ENCODE measurements at regions not wholly inside any gene's neighbourhood (a gene's known extent, or its start where the extent isn't known, plus 50 kb on each side); places are given as distances from the start of the nearest gene placed in this dataset.

DNA sequence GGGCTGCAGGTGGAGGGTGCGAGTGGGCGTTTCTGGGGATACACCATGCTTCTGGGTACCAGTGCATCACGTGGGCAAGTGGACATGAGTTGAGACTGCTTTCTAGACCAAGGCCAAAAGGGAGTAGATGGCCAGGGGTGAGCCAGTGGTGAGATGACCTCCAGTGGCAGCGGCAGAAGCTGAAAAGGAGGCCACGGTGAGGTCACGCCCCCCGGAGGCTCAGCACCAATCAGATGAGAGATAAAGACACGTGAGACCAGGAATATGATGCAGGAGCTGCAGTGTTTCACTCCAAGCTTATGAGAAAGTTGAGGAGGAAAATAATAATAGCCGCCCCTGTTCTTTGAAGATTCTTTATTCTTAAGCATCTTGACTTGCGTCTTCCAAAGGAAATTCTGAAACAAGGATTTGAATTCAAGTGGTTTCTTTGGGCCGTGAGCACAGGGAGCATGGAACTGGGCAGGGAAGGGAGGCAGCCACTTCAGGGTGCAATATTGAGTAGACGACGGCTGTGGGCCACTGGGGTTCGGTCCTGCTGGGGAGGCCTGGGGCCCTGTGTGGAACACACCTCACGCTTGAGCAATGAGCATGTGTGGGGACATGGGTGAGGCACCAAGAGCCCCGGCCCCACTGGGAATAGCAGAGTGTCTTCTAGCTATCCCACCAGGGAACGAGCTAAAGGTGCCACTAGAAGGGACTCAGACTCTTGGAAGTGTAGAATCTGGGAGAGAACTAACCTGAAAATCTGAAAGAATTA, 156.7 kb upstream of the LRFN2 start:
- no peak for TF ChIP-seq POLR2A (IDR thresholded peaks at IDR 0.05)
- TF ChIP-seq, protein P1, sequence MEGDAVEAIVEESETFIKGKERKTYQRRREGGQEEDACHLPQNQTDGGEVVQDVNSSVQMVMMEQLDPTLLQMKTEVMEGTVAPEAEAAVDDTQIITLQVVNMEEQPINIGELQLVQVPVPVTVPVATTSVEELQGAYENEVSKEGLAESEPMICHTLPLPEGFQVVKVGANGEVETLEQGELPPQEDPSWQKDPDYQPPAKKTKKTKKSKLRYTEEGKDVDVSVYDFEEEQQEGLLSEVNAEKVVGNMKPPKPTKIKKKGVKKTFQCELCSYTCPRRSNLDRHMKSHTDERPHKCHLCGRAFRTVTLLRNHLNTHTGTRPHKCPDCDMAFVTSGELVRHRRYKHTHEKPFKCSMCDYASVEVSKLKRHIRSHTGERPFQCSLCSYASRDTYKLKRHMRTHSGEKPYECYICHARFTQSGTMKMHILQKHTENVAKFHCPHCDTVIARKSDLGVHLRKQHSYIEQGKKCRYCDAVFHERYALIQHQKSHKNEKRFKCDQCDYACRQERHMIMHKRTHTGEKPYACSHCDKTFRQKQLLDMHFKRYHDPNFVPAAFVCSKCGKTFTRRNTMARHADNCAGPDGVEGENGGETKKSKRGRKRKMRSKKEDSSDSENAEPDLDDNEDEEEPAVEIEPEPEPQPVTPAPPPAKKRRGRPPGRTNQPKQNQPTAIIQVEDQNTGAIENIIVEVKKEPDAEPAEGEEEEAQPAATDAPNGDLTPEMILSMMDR (IDR thresholded peaks at IDR 0.05) = no peak
- DNase-seq (ENCODE audit: low spot score in 2 of 2) = no peak
- 85 to 89% methylated on average over 17 of the region's 17 CpGs for WGBS, 2 donors
- H3K4me3 ChIP-seq (ENCODE audit: low read depth, poor library complexity, severe bottlenecking) = no peak overlapping the region
- intact Hi-C loops (cut with DNase I; ENCODE audit: low total_unique reads) = no loop called here

- no peak overlapping the region for H3K4me3 ChIP-seq (ENCODE audit: low read depth, poor library complexity, severe bottlenecking)
- DNase-seq (ENCODE audit: low spot score in 2 of 2) = no peak
- TF ChIP-seq, protein P1 (IDR thresholded peaks at IDR 0.05) = no peak
- no peak for TF ChIP-seq POLR2A (IDR thresholded peaks at IDR 0.05)
- intact Hi-C loops (cut with DNase I; ENCODE audit: low total_unique reads) = no loop called here
- 69% methylated on average over 4 of the region's 4 CpGs for WGBS, 2 donors
Measured at GRCh38 chr6:40743226-40743625, 156.1 kb upstream of the LRFN2 start.

DNA sequence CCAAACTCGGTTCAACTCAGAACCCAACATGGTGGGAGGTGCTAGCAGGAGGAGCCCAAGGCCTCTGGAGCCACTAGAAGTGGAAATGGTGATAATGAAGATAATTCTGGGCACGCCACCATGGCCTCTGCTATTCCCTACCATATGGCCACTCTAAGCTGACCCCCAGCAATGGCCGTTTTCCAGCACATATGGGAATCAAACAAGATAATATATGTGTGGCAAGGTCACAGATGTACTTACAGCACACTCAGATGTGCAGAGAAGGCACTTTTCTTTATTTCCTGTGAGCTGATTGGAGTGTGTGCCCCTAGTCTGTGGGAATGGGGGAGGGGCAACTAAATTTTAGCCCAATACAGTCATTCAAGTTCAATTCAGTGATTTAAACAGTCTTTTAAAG, 153.4 kb upstream of the LRFN2 start:
- no peak for DNase-seq (ENCODE audit: low spot score in 2 of 2)
- H3K4me3 ChIP-seq (ENCODE audit: low read depth, poor library complexity, severe bottlenecking) = no peak overlapping the region
- TF ChIP-seq, protein P1 (IDR thresholded peaks at IDR 0.05) = no peak
- TF ChIP-seq POLR2A (IDR thresholded peaks at IDR 0.05) = no peak
- intact Hi-C loops (cut with DNase I; ENCODE audit: low total_unique reads) = no loop called here
- WGBS, 2 donors = 85 to 86% methylated on average over 3 of the region's 3 CpGs

- DNase-seq (ENCODE audit: low spot score in 2 of 2) = no peak
- no peak overlapping the region for H3K4me3 ChIP-seq (ENCODE audit: low read depth, poor library complexity, severe bottlenecking)
- TF ChIP-seq, protein P1 (IDR thresholded peaks at IDR 0.05) = no peak
- no peak for TF ChIP-seq POLR2A (IDR thresholded peaks at IDR 0.05)
- 46 to 49% methylated on average over 11 of the region's 11 CpGs for WGBS, 2 donors
- intact Hi-C loops (cut with DNase I; ENCODE audit: low total_unique reads) = no loop called here
Measured at GRCh38 chr6:40738551-40739193, 151.5 kb upstream of the LRFN2 start.

DNA sequence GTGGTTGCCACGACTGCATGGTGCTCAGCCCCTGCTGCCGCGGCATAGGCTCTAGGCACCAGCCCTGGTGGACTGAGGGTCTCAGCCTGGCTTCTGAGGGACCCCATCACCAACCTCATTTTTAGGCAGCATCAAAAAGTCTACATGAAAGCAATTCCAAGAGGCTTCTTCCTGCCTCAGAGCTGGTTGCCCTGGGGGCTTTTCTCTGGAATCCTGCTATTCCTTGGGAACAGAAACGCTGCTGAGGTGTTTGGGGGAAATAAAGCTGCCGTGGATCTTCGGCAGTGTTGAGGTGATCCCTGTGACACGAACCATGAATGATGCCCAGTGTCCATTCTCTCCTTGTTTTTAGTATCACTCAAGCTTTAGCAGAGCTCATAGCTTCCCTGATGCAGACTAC, 148.4 kb upstream of the LRFN2 start:
- no peak for TF ChIP-seq POLR2A (IDR thresholded peaks at IDR 0.05)
- TF ChIP-seq, protein P1 (IDR thresholded peaks at IDR 0.05) = no peak
- intact Hi-C loops (cut with DNase I; ENCODE audit: low total_unique reads) = no loop called here
- DNase-seq (ENCODE audit: low spot score in 2 of 2) = no peak
- WGBS, 2 donors = 59 to 65% methylated on average over 6 to 7 of the region's 7 CpGs
- no peak overlapping the region for H3K4me3 ChIP-seq (ENCODE audit: low read depth, poor library complexity, severe bottlenecking)
